ENCODE measurements at regions not wholly inside any gene's neighbourhood (a gene's known extent, or its start where the extent isn't known, plus 50 kb on each side); places are given as distances from the start of the nearest gene placed in this dataset.

- intact Hi-C loops (cut with DNase I) = no loop called here
Observed at GRCh38 chr6:138575257-138575656, 76.0 kb upstream of the NHSL1 start.

GRCh38 chr6:138576313-138576712, 77.0 kb upstream of the NHSL1 start:
- intact Hi-C loops (cut with DNase I) = no loop called here
- DNase-seq (ENCODE audit: low spot score) = no peak

More at GRCh38 chr6:138575257-138575656, 76.0 kb upstream of the NHSL1 start:
- DNase-seq (ENCODE audit: low spot score) = no peak

- no peak for DNase-seq (ENCODE audit: low spot score)
- intact Hi-C loops (cut with DNase I) = no loop called here
Observed at GRCh38 chr6:138577151-138577915, 78.0 kb upstream of the NHSL1 start.

GRCh38 chr6:138580040-138580439, 80.7 kb upstream of the NHSL1 start:
- DNase-seq (ENCODE audit: low spot score) = no peak
- intact Hi-C loops (cut with DNase I) = loop anchor here (10.0 kb wide), 1 partner anchor 285 kb away; no protein-coding TSS in a partner anchor

GRCh38 chr6:138580801-138581200, 81.5 kb upstream of the NHSL1 start:
- intact Hi-C loops (cut with DNase I) = loop anchor here (10.0 kb wide), 1 partner anchor 286 kb away; no protein-coding TSS in a partner anchor
- DNase-seq (ENCODE audit: low spot score) = no peak

GRCh38 chr6:138582573-138582972, 83.3 kb upstream of the NHSL1 start:
- DNase-seq (ENCODE audit: low spot score) = no peak
- intact Hi-C loops (cut with DNase I) = loop anchor here (10.0 kb wide), 1 partner anchor 288 kb away; no protein-coding TSS in a partner anchor

- intact Hi-C loops (cut with DNase I) = loop anchor here (10.0 kb wide), 1 partner anchor 292 kb away; no protein-coding TSS in a partner anchor
- DNase-seq (ENCODE audit: low spot score) = no peak
Observed at GRCh38 chr6:138586638-138587037, 87.3 kb upstream of the NHSL1 start.

GRCh38 chr6:138588805-138589434, 89.6 kb upstream of the NHSL1 start:
- no peak for DNase-seq (ENCODE audit: low spot score)

GRCh38 chr6:138590796-138591709, 91.8 kb upstream of the NHSL1 start:
- no peak for DNase-seq (ENCODE audit: low spot score)
- intact Hi-C loops (cut with DNase I) = loop anchor here (2.0 kb wide), 2 partner anchors 162 to 176 kb away; no protein-coding TSS in a partner anchor

More at GRCh38 chr6:138588805-138589434, 89.6 kb upstream of the NHSL1 start:
- intact Hi-C loops (cut with DNase I) = loop anchor here (10.0 kb wide), 1 partner anchor 294 kb away; no protein-coding TSS in a partner anchor

- intact Hi-C loops (cut with DNase I) = loop anchor here (2.0 kb wide), 1 partner anchor 100 kb away; no protein-coding TSS in a partner anchor
- DNase-seq (ENCODE audit: low spot score) = no peak
Observed at GRCh38 chr6:138592749-138593123, 93.4 kb upstream of the NHSL1 start.

GRCh38 chr6:138593124-138593877, 94.0 kb upstream of the NHSL1 start:
- no peak for DNase-seq (ENCODE audit: low spot score)
- intact Hi-C loops (cut with DNase I) = loop anchor here (2.0 kb wide), 1 partner anchor 100 kb away; no protein-coding TSS in a partner anchor

- intact Hi-C loops (cut with DNase I) = loop anchor here (2.0 kb wide), 1 partner anchor 99 kb away; no protein-coding TSS in a partner anchor
- DNase-seq (ENCODE audit: low spot score) = no peak
Observed at GRCh38 chr6:138593909-138594757, 94.8 kb upstream of the NHSL1 start.

GRCh38 chr6:138594758-138595140, 95.5 kb upstream of the NHSL1 start:
- intact Hi-C loops (cut with DNase I) = no loop called here
- no peak for DNase-seq (ENCODE audit: low spot score)

- intact Hi-C loops (cut with DNase I) = no loop called here
- DNase-seq (ENCODE audit: low spot score) = no peak
Observed at GRCh38 chr6:138596126-138596525, 96.8 kb upstream of the NHSL1 start.

GRCh38 chr6:138596591-138596990, 97.3 kb upstream of the NHSL1 start:
- intact Hi-C loops (cut with DNase I) = no loop called here
- DNase-seq (ENCODE audit: low spot score) = no peak

GRCh38 chr6:138597336-138597735, 98.0 kb upstream of the NHSL1 start:
- intact Hi-C loops (cut with DNase I) = no loop called here
- no peak for DNase-seq (ENCODE audit: low spot score)

- DNase-seq (ENCODE audit: low spot score) = no peak
- intact Hi-C loops (cut with DNase I) = no loop called here
Observed at GRCh38 chr6:138598562-138599173, 99.4 kb upstream of the NHSL1 start.

GRCh38 chr6:138600261-138600660, 101.0 kb upstream of the NHSL1 start:
- intact Hi-C loops (cut with DNase I) = no loop called here
- no peak for DNase-seq (ENCODE audit: low spot score)

All from cardiac septum (tissue), 1 donor.